Neural progenitor cell (in vitro differentiated cells): ENCODE measurements at regions not wholly inside any gene's neighbourhood (a gene's known extent, or its start where the extent isn't known, plus 50 kb on each side); places are given as distances from the start of the nearest gene placed in this dataset.

ENCODE experiments used
- EZH2 ChIP-seq: fragments of 200-600 bp; sonication (generic); IDR thresholded peaks from 2 replicates; pipeline ENCODE4 v1.6.1; 2017; ENCODE audit warnings: antibody characterized with exemption, mild to moderate bottlenecking, moderate library complexity
- EZH2phosphoT487 ChIP-seq: fragments of 200-600 bp; sonication (generic); IDR thresholded peaks from 2 replicates; pipeline ENCODE4 v1.6.1; 2017; ENCODE audit warnings: antibody characterized with exemption
- TF ChIP-seq, protein P1 (sequence below): fragments of 200-600 bp; sonication (generic); IDR thresholded peaks from 2 replicates; pipeline ENCODE4 v1.5.1; 2017; ENCODE audit warnings: antibody characterized with exemption, mild to moderate bottlenecking

DNA sequence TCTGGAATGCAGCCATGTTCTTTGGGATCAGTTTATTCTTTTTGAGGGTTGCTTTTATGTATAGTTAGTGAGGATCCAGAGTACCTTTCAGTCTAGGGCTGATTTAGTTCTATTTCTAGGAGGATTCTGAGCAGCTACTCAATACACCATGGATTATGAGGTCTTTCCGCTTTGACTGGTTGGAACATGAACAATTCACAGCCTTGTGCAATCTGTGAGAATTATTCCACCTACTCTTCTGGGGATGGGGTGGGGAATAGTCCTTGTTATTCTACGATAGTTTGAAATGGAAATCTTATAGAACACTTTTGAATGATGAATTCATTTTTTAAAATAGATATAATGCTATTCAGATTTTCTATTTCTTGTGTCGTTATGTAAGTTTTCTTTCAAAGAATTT, 212.3 kb upstream of the ARRDC3 start:
- TF ChIP-seq, protein P1, sequence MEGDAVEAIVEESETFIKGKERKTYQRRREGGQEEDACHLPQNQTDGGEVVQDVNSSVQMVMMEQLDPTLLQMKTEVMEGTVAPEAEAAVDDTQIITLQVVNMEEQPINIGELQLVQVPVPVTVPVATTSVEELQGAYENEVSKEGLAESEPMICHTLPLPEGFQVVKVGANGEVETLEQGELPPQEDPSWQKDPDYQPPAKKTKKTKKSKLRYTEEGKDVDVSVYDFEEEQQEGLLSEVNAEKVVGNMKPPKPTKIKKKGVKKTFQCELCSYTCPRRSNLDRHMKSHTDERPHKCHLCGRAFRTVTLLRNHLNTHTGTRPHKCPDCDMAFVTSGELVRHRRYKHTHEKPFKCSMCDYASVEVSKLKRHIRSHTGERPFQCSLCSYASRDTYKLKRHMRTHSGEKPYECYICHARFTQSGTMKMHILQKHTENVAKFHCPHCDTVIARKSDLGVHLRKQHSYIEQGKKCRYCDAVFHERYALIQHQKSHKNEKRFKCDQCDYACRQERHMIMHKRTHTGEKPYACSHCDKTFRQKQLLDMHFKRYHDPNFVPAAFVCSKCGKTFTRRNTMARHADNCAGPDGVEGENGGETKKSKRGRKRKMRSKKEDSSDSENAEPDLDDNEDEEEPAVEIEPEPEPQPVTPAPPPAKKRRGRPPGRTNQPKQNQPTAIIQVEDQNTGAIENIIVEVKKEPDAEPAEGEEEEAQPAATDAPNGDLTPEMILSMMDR, result no peak
- TF ChIP-seq EZH2, result no peak
- no peak for TF ChIP-seq EZH2phosphoT487
